H9 (cell line): ENCODE measurements at regions not wholly inside any gene's neighbourhood (a gene's known extent, or its start where the extent isn't known, plus 50 kb on each side); places are given as distances from the start of the nearest gene placed in this dataset.

ENCODE experiments used
- DNase-seq: peaks from one replicate; pipeline ENCODE4 v3.0.0-alpha.2; 2017
- H2AFZ ChIP-seq: one replicate; pipeline ENCODE4 v1.6.1; 2013; ENCODE audit warnings: mild to moderate bottlenecking, low read length, control low read depth, moderate library complexity
- H2AK5ac ChIP-seq: 2 replicates; pipeline ENCODE4 v1.6.1; 2013; ENCODE audit warnings: low read length, control low read depth, mixed read lengths; ENCODE audit not compliant: insufficient read length
- H2BK120ac ChIP-seq: one replicate; pipeline ENCODE4 v1.6.1; 2013; ENCODE audit warnings: low read depth, mild to moderate bottlenecking, low read length, control low read depth, inconsistent platforms; ENCODE audit not compliant: poor library complexity, severe bottlenecking
- H2BK12ac ChIP-seq: 2 replicates; pipeline ENCODE4 v1.6.1; 2013; ENCODE audit warnings: low read length, control low read depth, mixed read lengths, low read depth; ENCODE audit not compliant: insufficient read length
- H2BK15ac ChIP-seq: 2 replicates; pipeline ENCODE4 v1.6.1; 2013; ENCODE audit warnings: low read depth, low read length, control low read depth
- H2BK20ac ChIP-seq: one replicate; pipeline ENCODE4 v1.6.1; 2013; ENCODE audit warnings: low read depth, mild to moderate bottlenecking, low read length, control low read depth, inconsistent platforms; ENCODE audit not compliant: poor library complexity, severe bottlenecking
- H2BK5ac ChIP-seq: 2 replicates; pipeline ENCODE4 v1.6.1; 2013; ENCODE audit warnings: low read length, control low read depth, mixed read lengths; ENCODE audit not compliant: insufficient read length
- H3K14ac ChIP-seq: 2 replicates; pipeline ENCODE4 v1.6.1; 2013; ENCODE audit warnings: low read length, control low read depth; ENCODE audit not compliant: insufficient read depth
- H3K18ac ChIP-seq: 2 replicates; pipeline ENCODE4 v1.6.1; 2013; ENCODE audit warnings: low read depth, mild to moderate bottlenecking, mixed read lengths, low read length, control low read depth; ENCODE audit not compliant: insufficient read length
- H3K23ac ChIP-seq: 2 replicates; pipeline ENCODE4 v1.6.1; 2013; ENCODE audit warnings: low read length, control low read depth, mixed read lengths, low read depth; ENCODE audit not compliant: insufficient read length
- H3K23me2 ChIP-seq: 2 replicates; pipeline ENCODE4 v1.6.1; 2013; ENCODE audit warnings: low read depth, mild to moderate bottlenecking, mixed read lengths, low read length, control low read depth; ENCODE audit not compliant: insufficient read length, poor library complexity, severe bottlenecking
- H3K27ac ChIP-seq: 2 replicates; pipeline ENCODE4 v1.5.1; 2013; ENCODE audit warnings: low read length, control low read depth, mixed read lengths, low read depth; ENCODE audit not compliant: insufficient read length
- H3K27me3 ChIP-seq: 2 replicates; pipeline ENCODE4 v1.6.1; 2013; ENCODE audit warnings: low read length, control low read depth, inconsistent platforms; ENCODE audit not compliant: insufficient read depth
- H3K4ac ChIP-seq: 2 replicates; pipeline ENCODE4 v1.6.1; 2013; ENCODE audit warnings: low read depth, mild to moderate bottlenecking, control low read depth, inconsistent platforms, low read length, moderate library complexity
- H3K4me1 ChIP-seq: 2 replicates; pipeline ENCODE4 v1.6.1; 2013; ENCODE audit warnings: low read length, control low read depth, inconsistent platforms; ENCODE audit not compliant: insufficient read depth
- H3K4me2 ChIP-seq: 2 replicates; pipeline ENCODE4 v1.6.1; 2013; ENCODE audit warnings: low read length, control low read depth, mixed read lengths; ENCODE audit not compliant: insufficient read length, insufficient read depth
- H3K56ac ChIP-seq: 2 replicates; pipeline ENCODE4 v1.6.1; 2013; ENCODE audit warnings: low read depth, mild to moderate bottlenecking, mixed read lengths, low read length, control low read depth; ENCODE audit not compliant: insufficient read length
- H3K79me1 ChIP-seq: 2 replicates; pipeline ENCODE4 v1.6.1; 2013; ENCODE audit warnings: low read depth, mild to moderate bottlenecking, moderate library complexity, low read length, control low read depth, inconsistent platforms; ENCODE audit not compliant: insufficient read depth, poor library complexity, severe bottlenecking
- H3K79me2 ChIP-seq: 2 replicates; pipeline ENCODE4 v1.6.1; 2013; ENCODE audit warnings: low read length, control low read depth, inconsistent platforms; ENCODE audit not compliant: insufficient read depth
- H3K9ac ChIP-seq: 2 replicates; pipeline ENCODE4 v1.6.1; 2013; ENCODE audit warnings: low read length, control low read depth, mixed read lengths; ENCODE audit not compliant: insufficient read length; ENCODE audit errors: extremely low read depth
- H3K9me3 ChIP-seq: one replicate; pipeline ENCODE4 v1.6.1; 2013; ENCODE audit warnings: low read depth, low read length, inconsistent platforms; ENCODE audit not compliant: control insufficient read depth
- H3T11ph ChIP-seq: one replicate; pipeline ENCODE4 v1.6.1; 2013; ENCODE audit warnings: mild to moderate bottlenecking, low read length, control low read depth, inconsistent platforms
- H4K20me1 ChIP-seq: one replicate; pipeline ENCODE4 v1.6.1; 2013; ENCODE audit not compliant: control insufficient read depth, insufficient read length, insufficient read depth
- H4K5ac ChIP-seq: 2 replicates; pipeline ENCODE4 v1.6.1; 2013; ENCODE audit warnings: low read depth, mild to moderate bottlenecking, mixed read lengths, low read length, control low read depth; ENCODE audit not compliant: insufficient read length
- H4K8ac ChIP-seq: replicated peaks from 2 replicates; pipeline ENCODE4 v1.6.1; 2013; ENCODE audit warnings: low read length, control low read depth, mixed read lengths, low read depth; ENCODE audit not compliant: insufficient read length
- H4K91ac ChIP-seq: 2 replicates; pipeline ENCODE4 v1.6.1; 2013; ENCODE audit warnings: low read depth, mild to moderate bottlenecking, moderate library complexity, mixed read lengths, low read length, control low read depth; ENCODE audit not compliant: insufficient read length
- H3K27ac Mint-ChIP-seq, 3 experiments: 2 replicates in 2 of 3; 3 replicates in 1 of 3; pipeline ENCODE4 v1.8.0; 2020 to 2021; ENCODE audit warnings: mixed read lengths in 3 of 3, mild to moderate bottlenecking in 1 of 3, moderate library complexity in 1 of 3
- H3K27me3 Mint-ChIP-seq: 2 replicates; pipeline ENCODE4 v1.8.0; 2021; ENCODE audit warnings: low read depth, mild to moderate bottlenecking, moderate library complexity, mixed read lengths
- H3K36me3 Mint-ChIP-seq, 3 experiments: 2 replicates in 2 of 3; 3 replicates in 1 of 3; pipeline ENCODE4 v1.8.0; 2020 to 2021; ENCODE audit warnings: low read depth in 3 of 3, mixed read lengths in 3 of 3; ENCODE audit not compliant: insufficient read depth in 1 of 3
- H3K4me1 Mint-ChIP-seq, 2 experiments: 2 replicates each; pipeline ENCODE4 v1.8.0; 2020; ENCODE audit warnings: mixed read lengths in 2 of 2
- H3K4me3 Mint-ChIP-seq, 2 experiments: 2 replicates in 1 of 2; 3 replicates in 1 of 2; pipeline ENCODE4 v1.8.0; 2020 to 2021; ENCODE audit warnings: mild to moderate bottlenecking in 2 of 2, mixed read lengths in 2 of 2, moderate library complexity in 1 of 2
- H3K9me3 Mint-ChIP-seq, 2 experiments: 2 replicates in 1 of 2; 3 replicates in 1 of 2; pipeline ENCODE4 v1.8.0; 2020; ENCODE audit warnings: mild to moderate bottlenecking in 2 of 2, mixed read lengths in 2 of 2, moderate library complexity in 1 of 2
- WGBS: extraction: QIAGEN DNeasy Blood & Tissue Kit; methylation state at CpG from one replicate; pipeline ENCODE4 v1.1.7; 2013; ENCODE audit warnings: missing lambda C conversion rate, low lambda C conversion rate, mixed read lengths; ENCODE audit not compliant: insufficient read length; ENCODE audit errors: extremely low coverage; 5-methylcytosine and 5-hydroxymethylcytosine counted together
- TF ChIP-seq, protein P1 (sequence below): fragments of 200-600 bp; sonication (generic); conservative IDR thresholded peaks from 3 replicates; pipeline ENCODE4 v1.8.0; 2021; ENCODE audit warnings: antibody characterized with exemption, mild to moderate bottlenecking

GRCh38 chr2:123747326-123747725 lies 277.8 kb upstream of the CNTNAP5 start:
- no peaks in the 10 kb centered on the region for H3K4me1 Mint-ChIP-seq
- TF ChIP-seq, protein P1, sequence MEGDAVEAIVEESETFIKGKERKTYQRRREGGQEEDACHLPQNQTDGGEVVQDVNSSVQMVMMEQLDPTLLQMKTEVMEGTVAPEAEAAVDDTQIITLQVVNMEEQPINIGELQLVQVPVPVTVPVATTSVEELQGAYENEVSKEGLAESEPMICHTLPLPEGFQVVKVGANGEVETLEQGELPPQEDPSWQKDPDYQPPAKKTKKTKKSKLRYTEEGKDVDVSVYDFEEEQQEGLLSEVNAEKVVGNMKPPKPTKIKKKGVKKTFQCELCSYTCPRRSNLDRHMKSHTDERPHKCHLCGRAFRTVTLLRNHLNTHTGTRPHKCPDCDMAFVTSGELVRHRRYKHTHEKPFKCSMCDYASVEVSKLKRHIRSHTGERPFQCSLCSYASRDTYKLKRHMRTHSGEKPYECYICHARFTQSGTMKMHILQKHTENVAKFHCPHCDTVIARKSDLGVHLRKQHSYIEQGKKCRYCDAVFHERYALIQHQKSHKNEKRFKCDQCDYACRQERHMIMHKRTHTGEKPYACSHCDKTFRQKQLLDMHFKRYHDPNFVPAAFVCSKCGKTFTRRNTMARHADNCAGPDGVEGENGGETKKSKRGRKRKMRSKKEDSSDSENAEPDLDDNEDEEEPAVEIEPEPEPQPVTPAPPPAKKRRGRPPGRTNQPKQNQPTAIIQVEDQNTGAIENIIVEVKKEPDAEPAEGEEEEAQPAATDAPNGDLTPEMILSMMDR = no peak
- H3K18ac ChIP-seq = no peak overlapping the region
- H3K9me3 Mint-ChIP-seq = no peaks in the 10 kb centered on the region
- no peaks in the 10 kb centered on the region for H3K79me2 ChIP-seq
- H3K56ac ChIP-seq = no peak overlapping the region
- no peak overlapping the region for H2BK120ac ChIP-seq
- no peak overlapping the region for H2BK20ac ChIP-seq
- no peaks in the 10 kb centered on the region for H3K9me3 ChIP-seq
- no peaks in the 10 kb centered on the region for H4K20me1 ChIP-seq
- H3K4me3 Mint-ChIP-seq = no peak overlapping the region
- no peaks in the 10 kb centered on the region for H3K36me3 Mint-ChIP-seq
- H2AFZ ChIP-seq = no peak overlapping the region
- H3K23me2 ChIP-seq = no peaks in the 10 kb centered on the region
- no peak overlapping the region for H2BK15ac ChIP-seq
- no peak overlapping the region for H3K9ac ChIP-seq
- no peak overlapping the region for H2BK5ac ChIP-seq
- H4K8ac ChIP-seq = no peak overlapping the region
- no peaks in the 10 kb centered on the region for H3K79me1 ChIP-seq
- H3K4me2 ChIP-seq = no peak overlapping the region
- no peak for DNase-seq
- no peak overlapping the region for H3K23ac ChIP-seq
- H3K27me3 Mint-ChIP-seq = no peaks in the 10 kb centered on the region
- H3T11ph ChIP-seq = no peak overlapping the region
- no peak overlapping the region for H4K91ac ChIP-seq
- WGBS = no CpG with 5 or more reads among the region's 2 CpGs
- H3K27ac Mint-ChIP-seq = no peak overlapping the region
- H3K27ac ChIP-seq = no peak overlapping the region
- H3K4me1 ChIP-seq = no peaks in the 10 kb centered on the region
- H3K27me3 ChIP-seq = no peaks in the 10 kb centered on the region
- no peak overlapping the region for H2BK12ac ChIP-seq
- H4K5ac ChIP-seq = no peak overlapping the region
- H3K4ac ChIP-seq = no peak overlapping the region
- no peak overlapping the region for H3K14ac ChIP-seq
- no peak overlapping the region for H2AK5ac ChIP-seq
